SH-SY5Y (cell line): ENCODE measurements at regions not wholly inside any gene's neighbourhood (a gene's known extent, or its start where the extent isn't known, plus 50 kb on each side); places are given as distances from the start of the nearest gene placed in this dataset.

Experiments used
- GATA2 ChIP-seq: IDR thresholded peaks from 2 replicates; pipeline ENCODE4 v1.6.1; 2011; ENCODE audit warnings: mild to moderate bottlenecking, low read depth, low read length
- GATA3 ChIP-seq: IDR thresholded peaks from 2 replicates; pipeline ENCODE4 v1.6.1; 2011; ENCODE audit warnings: low read depth, mild to moderate bottlenecking, low read length, moderate library complexity

GRCh38 chr3:106139826-106140225, 271.0 kb upstream of the CBLB start:
- TF ChIP-seq GATA3, result no peak
- no peak for TF ChIP-seq GATA2
